ENCODE measurements at regions not wholly inside any gene's neighbourhood (a gene's known extent, or its start where the extent isn't known, plus 50 kb on each side); places are given as distances from the start of the nearest gene placed in this dataset.
"Not testable (repeated sequence)": the region's sequence is repeated elsewhere in the genome, so short reads cannot be mapped to it uniquely, and the experiment has no call there.

- no peak for TF ChIP-seq CTCF (IDR thresholded peaks at IDR 0.05; ENCODE audit: control insufficient read depth, extremely low read depth, insufficient read depth)
- no peak for DNase-seq (ENCODE audit: low read depth)
- no peak overlapping the region for H3K4me3 ChIP-seq (ENCODE audit: low read depth, low read length)
These were observed 306.7 kb downstream of the NPHP4 start for GRCh38 chr1:5685446-5686040.

DNA sequence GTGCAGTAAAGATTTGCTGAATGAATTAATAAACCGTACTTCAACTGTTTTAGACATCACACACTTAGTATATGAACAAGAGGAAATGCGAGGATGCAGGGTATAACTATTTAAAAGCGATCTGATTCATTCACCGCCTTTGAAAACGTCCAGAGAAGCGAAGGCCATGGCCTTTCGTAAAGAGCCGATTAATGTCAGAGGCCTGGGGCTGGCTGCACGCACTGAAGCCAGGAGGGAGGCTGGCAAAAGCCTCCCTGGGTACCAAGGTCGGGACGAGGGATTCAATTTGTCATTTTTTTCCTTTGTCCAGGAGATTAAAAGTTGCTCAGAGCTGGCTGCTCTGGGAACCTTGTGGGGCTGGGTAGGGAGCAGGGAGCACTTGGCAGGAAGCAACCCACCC lies 307.4 kb downstream of the NPHP4 start:
- TF ChIP-seq CTCF (IDR thresholded peaks at IDR 0.05; ENCODE audit: control insufficient read depth, extremely low read depth, insufficient read depth): no peak
- no peak overlapping the region for H3K4me3 ChIP-seq (ENCODE audit: low read depth, low read length)
- no peak for DNase-seq (ENCODE audit: low read depth)

DNA sequence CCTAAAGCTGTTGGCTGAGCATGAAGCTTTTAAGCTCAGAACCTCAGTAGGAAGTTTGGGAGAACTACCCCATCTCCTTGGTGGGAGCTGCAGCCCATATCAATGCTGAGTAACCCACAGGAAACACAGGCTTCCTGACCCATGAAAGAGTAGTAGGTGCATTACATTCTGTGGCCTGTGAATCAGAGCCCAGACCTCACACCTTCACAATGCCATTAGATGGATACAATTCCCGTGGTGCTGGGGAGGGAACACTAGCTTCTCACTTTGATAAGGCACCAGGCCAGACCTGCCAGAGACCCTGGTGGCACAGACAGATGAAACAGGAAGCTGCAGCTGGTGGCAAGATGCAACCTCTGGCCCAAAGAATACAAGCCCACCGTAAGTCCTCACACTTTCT lies 308.8 kb downstream of the NPHP4 start:
- no peak overlapping the region for H3K4me3 ChIP-seq (ENCODE audit: low read depth, low read length)
- no peak for DNase-seq (ENCODE audit: low read depth)
- no peak for TF ChIP-seq CTCF (IDR thresholded peaks at IDR 0.05; ENCODE audit: control insufficient read depth, extremely low read depth, insufficient read depth)

DNA sequence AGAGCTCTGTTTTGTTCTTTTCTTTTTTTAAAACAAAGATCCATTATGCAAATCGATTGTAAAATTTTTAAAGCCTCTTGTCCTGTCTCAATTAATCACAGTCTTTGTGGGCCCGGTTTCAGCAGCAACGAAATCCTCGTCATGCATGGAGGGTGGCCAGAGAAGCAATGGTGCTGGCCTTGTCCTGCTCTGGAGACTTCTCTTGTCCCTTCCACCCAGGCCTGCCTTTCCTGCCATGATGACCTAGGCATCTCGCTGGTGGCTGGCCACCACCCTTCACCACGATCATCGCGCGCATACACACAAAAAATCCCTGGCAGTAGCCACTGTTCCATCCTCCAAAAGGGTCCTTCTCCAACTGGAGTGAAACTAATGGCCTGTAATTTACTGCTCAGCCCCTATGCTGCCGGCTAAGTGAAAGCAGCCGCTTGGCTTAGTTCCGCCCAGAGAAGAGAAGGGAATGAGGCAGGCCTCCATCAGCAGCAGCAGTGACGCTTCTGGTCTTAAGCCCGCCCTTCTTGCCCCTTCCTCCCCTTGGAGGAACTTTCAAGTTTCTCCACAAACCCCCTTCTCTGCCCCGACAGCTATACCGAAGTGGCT lies 309.5 kb downstream of the NPHP4 start:
- no peak for TF ChIP-seq CTCF (IDR thresholded peaks at IDR 0.05; ENCODE audit: control insufficient read depth, extremely low read depth, insufficient read depth)
- DNase-seq (ENCODE audit: low read depth): no peak
- no peak overlapping the region for H3K4me3 ChIP-seq (ENCODE audit: low read depth, low read length)

DNA sequence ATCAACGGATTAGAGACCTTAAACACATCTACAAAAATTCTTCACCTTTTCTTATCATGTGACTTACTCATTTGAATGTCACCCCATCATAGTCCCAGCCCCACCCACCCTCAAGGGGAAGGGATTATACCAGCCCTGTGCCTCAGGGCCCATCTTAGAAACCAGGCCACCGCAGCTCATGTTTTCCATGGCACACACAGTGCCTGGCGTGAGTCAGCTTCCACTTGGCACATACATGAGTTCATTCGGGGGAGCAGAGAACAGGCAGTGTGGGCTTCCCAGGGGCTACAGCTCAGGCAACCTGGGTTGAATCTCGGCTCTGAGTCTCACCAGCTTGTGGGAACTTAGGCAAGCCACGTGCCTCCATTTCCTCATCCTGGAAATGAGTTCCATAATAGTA lies 310.6 kb downstream of the NPHP4 start:
- no peak overlapping the region for H3K4me3 ChIP-seq (ENCODE audit: low read depth, low read length)
- DNase-seq (ENCODE audit: low read depth): no peak
- TF ChIP-seq CTCF (IDR thresholded peaks at IDR 0.05; ENCODE audit: control insufficient read depth, extremely low read depth, insufficient read depth): no peak

DNA sequence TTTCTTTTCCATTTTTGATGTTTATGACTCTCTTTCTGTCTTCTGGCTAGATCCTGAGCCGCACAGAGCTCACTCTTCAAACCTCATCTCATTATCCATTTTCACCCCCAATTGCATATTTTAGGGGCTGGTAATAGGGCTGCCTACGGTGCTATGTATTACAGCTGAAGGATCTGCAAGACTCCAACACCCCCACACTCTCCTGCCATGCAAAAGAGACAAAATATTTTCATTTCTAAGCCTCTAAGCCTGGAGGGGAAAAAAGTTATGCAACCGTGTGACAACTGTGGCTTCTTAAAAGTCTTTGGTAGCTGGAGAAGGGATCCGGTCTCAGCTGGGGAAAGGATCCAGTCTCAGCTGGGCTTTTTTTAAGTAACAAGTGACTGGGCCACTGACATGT lies 311.6 kb downstream of the NPHP4 start:
- TF ChIP-seq CTCF (IDR thresholded peaks at IDR 0.05; ENCODE audit: control insufficient read depth, extremely low read depth, insufficient read depth): no peak
- no peak for DNase-seq (ENCODE audit: low read depth)
- no peak overlapping the region for H3K4me3 ChIP-seq (ENCODE audit: low read depth, low read length)

DNA sequence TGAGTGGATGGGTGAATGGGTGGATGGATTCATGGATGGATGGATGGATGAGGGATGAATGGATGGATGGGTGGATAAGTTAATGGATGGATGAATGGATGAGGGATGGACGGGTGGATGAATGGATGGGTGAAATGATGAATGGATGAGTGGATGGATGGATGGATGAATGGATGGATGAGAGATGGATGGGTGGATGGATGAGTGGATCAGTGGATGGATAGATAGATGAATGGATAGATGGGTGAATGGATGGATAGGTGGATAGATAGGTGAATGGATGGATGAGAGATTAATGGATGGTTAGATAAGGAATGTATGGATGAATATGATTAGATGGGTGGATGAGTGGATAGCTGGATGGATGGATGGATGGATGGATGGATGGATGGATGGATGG lies 313.5 kb downstream of the NPHP4 start:
- no peak overlapping the region for H3K4me3 ChIP-seq (ENCODE audit: low read depth, low read length)
- no peak for DNase-seq (ENCODE audit: low read depth)
- no peak for TF ChIP-seq CTCF (IDR thresholded peaks at IDR 0.05; ENCODE audit: control insufficient read depth, extremely low read depth, insufficient read depth)

DNA sequence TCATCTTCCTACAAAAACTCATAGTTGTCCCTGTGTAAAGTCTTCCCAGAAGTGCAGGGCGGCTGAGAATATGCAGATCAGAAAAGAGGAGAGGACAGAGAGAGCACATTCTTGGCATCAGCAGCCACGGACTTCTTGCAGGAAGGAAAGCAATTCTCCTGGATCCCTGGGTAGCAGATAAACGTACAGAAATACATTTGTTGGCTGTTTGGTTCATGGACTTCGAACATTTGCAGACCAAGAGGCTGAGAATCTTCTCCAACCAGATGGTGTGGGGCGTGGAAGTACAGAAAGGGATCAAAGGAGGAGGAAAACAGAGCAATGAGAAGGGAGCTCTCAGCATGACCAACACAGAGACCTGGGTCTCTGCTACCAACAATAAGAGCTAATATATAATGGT lies 319.9 kb downstream of the NPHP4 start:
- not testable (repeated sequence) for DNase-seq (ENCODE audit: low read depth); H3K4me3 ChIP-seq (ENCODE audit: low read depth, low read length)
